Neural crest cell (in vitro differentiated cells): ENCODE measurements at regions not wholly inside any gene's neighbourhood (a gene's known extent, or its start where the extent isn't known, plus 50 kb on each side); places are given as distances from the start of the nearest gene placed in this dataset.
A peak's percentile ranks its signal among the peaks of the same experiment; 100 is the strongest.

ENCODE experiments used
- DNase-seq: peaks from one replicate; pipeline ENCODE4 v3.0.0; 2021; ENCODE audit warnings: low read depth, mixed read lengths, low spot score
- H3K27ac Mint-ChIP-seq: one replicate; pipeline ENCODE4 v1.8.0; 2021; ENCODE audit warnings: mild to moderate bottlenecking, mixed read lengths; ENCODE audit not compliant: unreplicated experiment
- H3K27me3 Mint-ChIP-seq: 2 replicates; pipeline ENCODE4 v1.8.0; 2021; ENCODE audit warnings: low read depth, mild to moderate bottlenecking, mixed read lengths
- H3K36me3 Mint-ChIP-seq: 2 replicates; pipeline ENCODE4 v1.8.0; 2021; ENCODE audit warnings: low read depth, mild to moderate bottlenecking, mixed read lengths
- H3K4me1 Mint-ChIP-seq: 2 replicates; pipeline ENCODE4 v1.8.0; 2021; ENCODE audit warnings: mixed read lengths
- H3K4me3 Mint-ChIP-seq: one replicate; pipeline ENCODE4 v1.8.0; 2021; ENCODE audit warnings: mild to moderate bottlenecking, mixed read lengths
- H3K9me3 Mint-ChIP-seq: 2 replicates; pipeline ENCODE4 v1.8.0; 2021; ENCODE audit warnings: mixed read lengths
- CTCF ChIP-seq: fragments of 200-600 bp; sonication (generic); conservative IDR thresholded peaks from 2 replicates; pipeline ENCODE4 v1.5.0; 2021; ENCODE audit warnings: antibody characterized with exemption, mild to moderate bottlenecking

GRCh38 chr10:123327450-123327849 lies 173.2 kb downstream of the BUB3 start:
- Mint-ChIP-seq H3K36me3 (no peaks in the 10 kb centered on the region), H3K9me3 (peaks cover 3% of the 10 kb centered on the region), H3K27me3 (no peaks in the 10 kb centered on the region), H3K27ac (no peak overlapping the region), H3K4me1 (peaks cover 18% of the 10 kb centered on the region), H3K4me3 (no peak overlapping the region)
- TF ChIP-seq CTCF = no peak
- DNase-seq = no peak

GRCh38 chr10:123327896-123328295 lies 173.7 kb downstream of the BUB3 start:
- Mint-ChIP-seq H3K27ac (no peak overlapping the region), H3K4me3 (no peak overlapping the region), H3K9me3 (peaks cover 3% of the 10 kb centered on the region), H3K4me1 (peaks cover 18% of the 10 kb centered on the region), H3K27me3 (no peaks in the 10 kb centered on the region), H3K36me3 (no peaks in the 10 kb centered on the region)
- no peak for TF ChIP-seq CTCF
- DNase-seq = no peak

- Mint-ChIP-seq H3K9me3 (peaks cover 16% of the 10 kb centered on the region), H3K4me3 (peak overlapping the region; percentile 1), H3K27me3 (no peaks in the 10 kb centered on the region), H3K27ac (no peak overlapping the region), H3K4me1 (peaks cover 21% of the 10 kb centered on the region), H3K36me3 (peaks cover 6% of the 10 kb centered on the region)
- no peak for DNase-seq
- no peak for TF ChIP-seq CTCF
Measured at GRCh38 chr10:123331438-123331837, 177.2 kb downstream of the BUB3 start.

GRCh38 chr10:123346581-123346980 lies 192.4 kb downstream of the BUB3 start:
- no peak overlapping the region for H3K4me3 Mint-ChIP-seq
- DNase-seq = no peak
- H3K27me3 Mint-ChIP-seq = no peaks in the 10 kb centered on the region
- H3K27ac Mint-ChIP-seq = peak overlapping the region; percentile 94
- H3K9me3 Mint-ChIP-seq = no peaks in the 10 kb centered on the region
- no peaks in the 10 kb centered on the region for H3K36me3 Mint-ChIP-seq
- H3K4me1 Mint-ChIP-seq = peaks cover 33% of the 10 kb centered on the region
- no peak for TF ChIP-seq CTCF

GRCh38 chr10:123348691-123349572 lies 194.7 kb downstream of the BUB3 start:
- Mint-ChIP-seq H3K27me3 (no peaks in the 10 kb centered on the region), H3K36me3 (no peaks in the 10 kb centered on the region), H3K27ac (no peak overlapping the region), H3K9me3 (no peaks in the 10 kb centered on the region), H3K4me3 (no peak overlapping the region), H3K4me1 (peaks cover 50% of the 10 kb centered on the region)
- TF ChIP-seq CTCF = no peak
- DNase-seq = no peak
